Epithelial cell of esophagus (primary cell): ENCODE measurements at regions not wholly inside any gene's neighbourhood (a gene's known extent, or its start where the extent isn't known, plus 50 kb on each side); places are given as distances from the start of the nearest gene placed in this dataset.
"Not testable (repeated sequence)": the region's sequence is repeated elsewhere in the genome, so short reads cannot be mapped to it uniquely, and the experiment has no call there.

Experiments
- DNase-seq: peaks from one replicate; pipeline ENCODE4 v3.0.0; 2010; ENCODE audit warnings: low read depth
- H3K4me3 ChIP-seq: 2 replicates; pipeline ENCODE4 v1.5.1; 2011; ENCODE audit warnings: mild to moderate bottlenecking, low read length, control low read depth
- TF ChIP-seq, protein P1 (sequence below): IDR thresholded peaks from 2 replicates; pipeline ENCODE4 v1.5.1; 2011; ENCODE audit warnings: low read depth, mild to moderate bottlenecking, low read length, control low read depth, inconsistent platforms; ENCODE audit not compliant: insufficient read depth; ENCODE audit errors: missing control alignments

DNA sequence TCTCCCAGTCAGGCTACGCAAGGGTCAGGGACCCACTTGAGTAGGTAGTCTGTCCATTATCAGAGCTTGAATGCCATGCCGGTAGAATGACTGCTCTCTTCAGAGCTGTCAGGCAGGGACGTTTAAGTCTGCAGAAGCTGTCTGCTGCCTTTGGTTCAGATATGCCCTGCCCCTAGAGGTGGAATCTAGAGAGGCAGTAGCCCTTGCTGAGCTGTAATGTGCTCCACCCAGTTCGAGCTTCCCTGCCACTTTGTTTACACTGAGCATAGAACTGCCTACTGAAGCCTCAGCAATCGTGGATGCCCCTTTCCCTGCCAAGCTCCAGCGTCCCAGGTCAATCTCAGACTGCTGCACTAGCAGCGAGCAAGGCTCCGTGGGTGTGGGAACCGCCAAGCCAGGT is 57.5 kb upstream of the SETMAR start:
- no peak for DNase-seq
- TF ChIP-seq, protein P1, sequence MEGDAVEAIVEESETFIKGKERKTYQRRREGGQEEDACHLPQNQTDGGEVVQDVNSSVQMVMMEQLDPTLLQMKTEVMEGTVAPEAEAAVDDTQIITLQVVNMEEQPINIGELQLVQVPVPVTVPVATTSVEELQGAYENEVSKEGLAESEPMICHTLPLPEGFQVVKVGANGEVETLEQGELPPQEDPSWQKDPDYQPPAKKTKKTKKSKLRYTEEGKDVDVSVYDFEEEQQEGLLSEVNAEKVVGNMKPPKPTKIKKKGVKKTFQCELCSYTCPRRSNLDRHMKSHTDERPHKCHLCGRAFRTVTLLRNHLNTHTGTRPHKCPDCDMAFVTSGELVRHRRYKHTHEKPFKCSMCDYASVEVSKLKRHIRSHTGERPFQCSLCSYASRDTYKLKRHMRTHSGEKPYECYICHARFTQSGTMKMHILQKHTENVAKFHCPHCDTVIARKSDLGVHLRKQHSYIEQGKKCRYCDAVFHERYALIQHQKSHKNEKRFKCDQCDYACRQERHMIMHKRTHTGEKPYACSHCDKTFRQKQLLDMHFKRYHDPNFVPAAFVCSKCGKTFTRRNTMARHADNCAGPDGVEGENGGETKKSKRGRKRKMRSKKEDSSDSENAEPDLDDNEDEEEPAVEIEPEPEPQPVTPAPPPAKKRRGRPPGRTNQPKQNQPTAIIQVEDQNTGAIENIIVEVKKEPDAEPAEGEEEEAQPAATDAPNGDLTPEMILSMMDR, result no peak
- H3K4me3 ChIP-seq, result no peak overlapping the region

GRCh38 chr3:4247391-4247790 is 55.8 kb upstream of the SETMAR start:
- TF ChIP-seq, protein P1, result no peak
- H3K4me3 ChIP-seq, result no peak overlapping the region

GRCh38 chr3:4250064-4250463 is 53.1 kb upstream of the SETMAR start:
- no peak for DNase-seq
- TF ChIP-seq, protein P1, result no peak
- no peak overlapping the region for H3K4me3 ChIP-seq

More at GRCh38 chr3:4247391-4247790, 55.8 kb upstream of the SETMAR start:
- DNase-seq, result no peak

- TF ChIP-seq, protein P1, result no peak
- no peak for DNase-seq
- H3K4me3 ChIP-seq, result no peak overlapping the region
Observed at GRCh38 chr3:4251412-4251811, 51.8 kb upstream of the SETMAR start.

DNA sequence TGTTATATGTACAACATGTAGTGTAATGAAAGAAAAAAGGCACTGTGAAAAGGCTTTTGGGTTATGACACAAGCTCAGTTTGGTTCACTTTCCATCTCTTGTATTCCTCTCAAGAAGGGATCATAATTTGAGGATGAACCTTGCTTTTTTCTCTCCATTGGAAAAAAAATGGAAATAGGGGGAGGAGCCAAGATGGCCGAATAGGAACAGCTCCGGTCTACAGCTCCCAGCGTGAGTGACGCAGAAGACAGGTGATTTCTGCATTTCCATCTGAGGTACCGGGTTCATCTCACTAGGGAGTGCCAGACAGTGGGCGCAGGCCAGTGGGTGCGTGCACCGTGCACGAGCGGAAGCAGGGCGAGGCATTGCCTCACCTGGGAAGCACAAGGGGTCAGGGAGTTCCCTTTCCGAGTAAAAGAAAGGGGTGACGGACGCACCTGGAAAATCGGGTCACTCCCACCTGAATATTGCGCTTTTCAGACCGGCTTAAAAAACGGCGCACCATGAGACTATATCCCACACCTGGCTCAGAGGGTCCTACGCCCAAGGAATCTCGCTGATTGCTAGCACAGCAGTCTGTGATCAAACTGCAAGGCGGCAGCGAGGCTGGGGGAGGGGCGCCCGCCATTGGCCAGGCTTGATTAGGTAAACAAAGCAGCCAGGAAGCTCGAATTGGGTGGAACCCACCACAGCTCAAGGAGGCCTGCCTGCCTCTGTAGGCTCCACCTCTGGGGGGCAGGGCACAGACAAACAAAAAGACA is 49.9 kb upstream of the SETMAR start:
- not testable (repeated sequence) for H3K4me3 ChIP-seq, DNase-seq
